Smooth muscle cell (in vitro differentiated cells): ENCODE measurements at regions not wholly inside any gene's neighbourhood (a gene's known extent, or its start where the extent isn't known, plus 50 kb on each side); places are given as distances from the start of the nearest gene placed in this dataset.

ENCODE experiments used
- DNase-seq: peaks from one replicate; lab custom pipeline; 2025; ENCODE audit not compliant: unreplicated experiment; lab: John Stamatoyannopoulos, UW
- H2AFZ ChIP-seq: fragments of 200-600 bp; sonication (generic); 2 replicates; pipeline ENCODE4 v1.6.0; 2016; ENCODE audit warnings: antibody characterized with exemption, low read depth, mild to moderate bottlenecking
- H3F3A ChIP-seq: fragments of 200-600 bp; sonication (generic); 2 replicates; pipeline ENCODE4 v1.6.0; 2017; ENCODE audit warnings: antibody characterized with exemption, low read depth
- H3K27ac ChIP-seq: fragments of 200-600 bp; sonication (generic); 2 replicates; pipeline ENCODE4 v1.5.1; 2016; ENCODE audit warnings: low read depth, mild to moderate bottlenecking
- H3K27me3 ChIP-seq: fragments of 200-600 bp; sonication (generic); 2 replicates; pipeline ENCODE4 v1.6.1; 2016; ENCODE audit warnings: low read depth, mild to moderate bottlenecking
- H3K36me3 ChIP-seq: fragments of 200-600 bp; sonication (generic); 2 replicates; pipeline ENCODE4 v1.5.1; 2016; ENCODE audit warnings: low read depth
- H3K4me1 ChIP-seq: fragments of 200-600 bp; sonication (generic); 2 replicates; pipeline ENCODE4 v1.5.1; 2016; ENCODE audit warnings: low read depth
- H3K4me2 ChIP-seq: fragments of 200-600 bp; sonication (generic); 2 replicates; pipeline ENCODE4 v1.6.0; 2016; ENCODE audit warnings: mild to moderate bottlenecking
- H3K4me3 ChIP-seq: fragments of 200-600 bp; sonication (generic); 2 replicates; pipeline ENCODE4 v1.5.1; 2016; ENCODE audit warnings: mild to moderate bottlenecking
- H3K79me2 ChIP-seq: fragments of 200-600 bp; sonication (generic); 2 replicates; pipeline ENCODE4 v1.6.0; 2016; ENCODE audit warnings: low read depth, mild to moderate bottlenecking
- H3K9ac ChIP-seq: fragments of 200-600 bp; sonication (generic); 2 replicates; pipeline ENCODE4 v1.6.0; 2016; ENCODE audit warnings: low read depth
- H3K9me3 ChIP-seq: fragments of 200-600 bp; sonication (generic); replicated peaks from 2 replicates; pipeline ENCODE4 v1.5.1; 2016; ENCODE audit warnings: low read depth
- H4K20me1 ChIP-seq: fragments of 200-600 bp; sonication (generic); 2 replicates; pipeline ENCODE4 v1.6.0; 2016; ENCODE audit warnings: low read depth
- WGBS: methylation state at CpG from one replicate; pipeline ENCODE4 v1.1.7; 2016; ENCODE audit warnings: low lambda C conversion rate; 5-methylcytosine and 5-hydroxymethylcytosine counted together
- TF ChIP-seq, protein P1 (sequence below): fragments of 200-600 bp; sonication (generic); IDR thresholded peaks from 2 replicates; pipeline ENCODE4 v1.5.1; 2017; ENCODE audit warnings: borderline replicate concordance, mild to moderate bottlenecking, antibody characterized with exemption; ENCODE audit not compliant: insufficient read depth, poor library complexity, severe bottlenecking

DNA sequence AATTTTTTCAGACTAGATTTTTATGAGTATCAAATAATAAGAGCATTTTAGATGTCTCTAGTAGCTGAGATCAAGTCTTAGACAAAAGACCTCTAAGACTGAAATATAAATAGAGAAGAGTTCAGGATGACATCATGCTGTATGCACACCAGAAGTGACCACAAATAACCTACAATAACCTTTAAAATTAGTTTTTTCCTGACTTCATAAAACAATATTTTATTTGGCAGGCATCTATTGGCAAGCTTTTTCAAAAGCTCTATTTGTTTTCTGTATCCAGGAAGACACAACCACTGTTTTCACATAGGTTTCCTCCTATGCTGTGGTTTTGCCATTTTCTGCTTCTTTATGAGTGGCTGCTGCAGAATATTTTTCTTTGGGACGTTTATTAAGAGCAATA lies 359.1 kb downstream of the CRPPA start:
- Histone ChIP-seq H3K9ac (no peak overlapping the region), H3K4me3 (no peak overlapping the region), H3K27me3 (no peaks in the 10 kb centered on the region), H3K4me1 (no peaks in the 10 kb centered on the region), H3F3A (no peaks in the 10 kb centered on the region), H4K20me1 (no peaks in the 10 kb centered on the region), H3K79me2 (no peaks in the 10 kb centered on the region), H2AFZ (no peak overlapping the region), H3K27ac (no peak overlapping the region), H3K4me2 (no peak overlapping the region), H3K36me3 (no peaks in the 10 kb centered on the region), H3K9me3 (no peaks in the 10 kb centered on the region)
- DNase-seq, result no peak
- 94% methylated on average over 1 of the region's 1 CpG for WGBS
- TF ChIP-seq, protein P1, sequence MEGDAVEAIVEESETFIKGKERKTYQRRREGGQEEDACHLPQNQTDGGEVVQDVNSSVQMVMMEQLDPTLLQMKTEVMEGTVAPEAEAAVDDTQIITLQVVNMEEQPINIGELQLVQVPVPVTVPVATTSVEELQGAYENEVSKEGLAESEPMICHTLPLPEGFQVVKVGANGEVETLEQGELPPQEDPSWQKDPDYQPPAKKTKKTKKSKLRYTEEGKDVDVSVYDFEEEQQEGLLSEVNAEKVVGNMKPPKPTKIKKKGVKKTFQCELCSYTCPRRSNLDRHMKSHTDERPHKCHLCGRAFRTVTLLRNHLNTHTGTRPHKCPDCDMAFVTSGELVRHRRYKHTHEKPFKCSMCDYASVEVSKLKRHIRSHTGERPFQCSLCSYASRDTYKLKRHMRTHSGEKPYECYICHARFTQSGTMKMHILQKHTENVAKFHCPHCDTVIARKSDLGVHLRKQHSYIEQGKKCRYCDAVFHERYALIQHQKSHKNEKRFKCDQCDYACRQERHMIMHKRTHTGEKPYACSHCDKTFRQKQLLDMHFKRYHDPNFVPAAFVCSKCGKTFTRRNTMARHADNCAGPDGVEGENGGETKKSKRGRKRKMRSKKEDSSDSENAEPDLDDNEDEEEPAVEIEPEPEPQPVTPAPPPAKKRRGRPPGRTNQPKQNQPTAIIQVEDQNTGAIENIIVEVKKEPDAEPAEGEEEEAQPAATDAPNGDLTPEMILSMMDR, result no peak

DNA sequence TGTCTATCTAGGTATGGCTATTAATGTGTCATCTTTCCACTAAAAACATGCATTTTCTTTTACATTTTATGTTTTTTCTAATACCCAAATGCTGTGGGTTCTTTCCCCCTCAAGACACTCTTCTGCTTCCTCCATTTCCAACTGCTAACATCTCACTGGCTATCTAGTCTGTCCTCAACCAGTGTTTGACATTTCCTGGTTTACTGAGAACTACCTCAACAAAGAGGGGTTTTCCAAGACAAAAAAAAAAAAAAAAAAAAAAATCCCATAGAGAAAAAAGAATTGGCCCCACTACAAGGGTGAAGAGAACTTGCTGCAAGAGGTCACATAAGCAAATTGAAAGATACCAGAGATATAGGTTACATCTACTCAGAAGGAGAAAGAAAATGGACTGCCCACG lies 359.7 kb downstream of the CRPPA start:
- no peaks in the 10 kb centered on the region for H3F3A ChIP-seq
- no peaks in the 10 kb centered on the region for H3K27me3 ChIP-seq
- H3K9ac ChIP-seq, result no peak overlapping the region
- no peak overlapping the region for H3K4me3 ChIP-seq
- H3K79me2 ChIP-seq, result no peaks in the 10 kb centered on the region
- DNase-seq, result no peak
- TF ChIP-seq, protein P1, result no peak
- no peak overlapping the region for H3K4me2 ChIP-seq
- H3K27ac ChIP-seq, result no peak overlapping the region
- no peaks in the 10 kb centered on the region for H3K36me3 ChIP-seq
- 92% methylated on average over 1 of the region's 1 CpG for WGBS
- H3K4me1 ChIP-seq, result no peaks in the 10 kb centered on the region
- no peaks in the 10 kb centered on the region for H4K20me1 ChIP-seq
- no peaks in the 10 kb centered on the region for H3K9me3 ChIP-seq
- H2AFZ ChIP-seq, result no peak overlapping the region

DNA sequence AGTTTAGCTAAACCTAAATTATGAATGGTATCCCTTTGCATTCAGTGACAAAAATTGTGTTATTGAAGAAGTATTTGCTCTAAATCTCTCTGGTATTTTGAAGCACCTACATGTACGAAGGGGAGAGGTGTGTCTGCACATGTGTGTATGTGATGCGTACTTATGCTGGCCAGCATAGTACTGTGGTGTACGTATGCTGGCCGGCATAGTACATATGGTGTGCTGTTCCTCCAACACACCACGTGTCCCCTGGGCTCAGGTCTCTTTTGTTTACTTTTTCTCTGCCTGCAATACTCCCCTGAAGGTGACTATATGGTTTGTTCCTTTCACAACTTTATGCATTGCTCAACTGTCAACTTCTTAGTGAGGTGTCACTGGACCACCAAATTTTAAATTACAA lies 360.3 kb downstream of the CRPPA start:
- Histone ChIP-seq H3K9me3 (no peaks in the 10 kb centered on the region), H2AFZ (no peak overlapping the region), H3K36me3 (no peaks in the 10 kb centered on the region), H3K27me3 (no peaks in the 10 kb centered on the region), H3K4me2 (no peak overlapping the region), H3K79me2 (no peaks in the 10 kb centered on the region), H3K4me1 (no peaks in the 10 kb centered on the region), H3K9ac (no peak overlapping the region), H4K20me1 (no peaks in the 10 kb centered on the region), H3F3A (no peaks in the 10 kb centered on the region), H3K4me3 (no peak overlapping the region), H3K27ac (no peak overlapping the region)
- no peak for DNase-seq
- TF ChIP-seq, protein P1, result no peak
- WGBS, result 89% methylated on average over 5 of the region's 5 CpGs

DNA sequence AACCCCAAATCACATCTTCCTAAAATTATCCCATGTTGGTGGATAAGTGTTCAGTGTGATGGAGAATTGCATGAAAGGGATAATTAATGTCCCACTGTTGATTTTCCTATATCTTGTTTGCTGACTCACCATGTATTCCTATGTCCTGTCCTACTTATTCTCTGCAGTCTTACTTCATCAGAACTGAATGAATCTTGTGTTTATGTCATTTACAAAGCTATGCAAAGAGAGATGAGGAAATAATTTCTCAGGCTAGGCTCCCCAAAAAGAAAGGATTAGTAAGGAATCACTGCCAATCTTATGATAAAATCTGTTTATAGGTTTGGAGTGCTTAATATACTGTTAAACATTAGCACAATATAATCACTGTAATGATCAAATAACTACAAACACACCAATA lies 360.8 kb downstream of the CRPPA start:
- Histone ChIP-seq H2AFZ (no peak overlapping the region), H3F3A (no peaks in the 10 kb centered on the region), H3K36me3 (no peaks in the 10 kb centered on the region), H3K27me3 (no peaks in the 10 kb centered on the region), H3K9me3 (no peaks in the 10 kb centered on the region), H4K20me1 (no peaks in the 10 kb centered on the region), H3K9ac (no peak overlapping the region), H3K79me2 (no peaks in the 10 kb centered on the region), H3K4me3 (no peak overlapping the region), H3K4me2 (no peak overlapping the region), H3K27ac (no peak overlapping the region), H3K4me1 (peaks cover 3% of the 10 kb centered on the region)
- TF ChIP-seq, protein P1, result no peak
- no peak for DNase-seq
